GM18858 (cell line): ENCODE measurements at regions not wholly inside any gene's neighbourhood (a gene's known extent, or its start where the extent isn't known, plus 50 kb on each side); places are given as distances from the start of the nearest gene placed in this dataset.

Experiments
- ATAC-seq: cut with Tn5 transposase; IDR thresholded peaks from one replicate; pipeline ENCODE4 v1.9.1; 2021; ENCODE audit not compliant: unreplicated experiment

DNA sequence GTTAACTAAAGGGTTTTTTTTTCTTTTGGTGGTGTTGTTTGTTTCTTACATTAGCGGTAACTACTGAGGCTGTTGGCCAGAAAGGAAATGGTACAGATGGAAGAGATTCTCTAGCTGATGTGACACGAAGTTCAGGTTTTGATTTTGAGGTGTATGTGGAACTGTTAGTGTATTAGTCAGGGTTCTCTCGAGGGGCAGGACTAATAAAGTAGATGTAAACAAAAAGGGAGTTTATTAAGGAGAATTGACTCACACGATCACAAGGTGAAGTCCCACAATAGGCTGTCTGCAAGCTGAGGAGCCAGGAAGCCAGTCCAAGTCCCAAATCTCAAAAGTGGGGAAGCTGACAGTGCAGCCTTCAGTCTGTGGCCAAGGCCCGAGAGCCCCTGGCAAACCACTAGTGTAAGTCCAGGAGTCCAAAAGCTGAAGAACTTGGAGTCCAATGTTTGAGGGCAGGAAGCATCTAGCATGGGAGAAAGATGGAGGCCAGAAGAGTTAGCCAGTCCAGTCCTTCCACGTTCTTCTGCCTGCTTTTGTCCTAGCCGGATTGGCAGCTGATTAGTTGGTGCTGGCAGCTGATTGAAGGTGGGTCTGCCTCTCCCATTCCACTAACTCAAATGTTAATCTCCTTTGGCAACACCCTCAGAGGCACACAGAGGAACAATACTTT, 577.6 kb downstream of the EFNB2 start:
- no peak for ATAC-seq

GRCh38 chr13:105956921-105957320, 578.5 kb downstream of the EFNB2 start:
- ATAC-seq, result no peak

DNA sequence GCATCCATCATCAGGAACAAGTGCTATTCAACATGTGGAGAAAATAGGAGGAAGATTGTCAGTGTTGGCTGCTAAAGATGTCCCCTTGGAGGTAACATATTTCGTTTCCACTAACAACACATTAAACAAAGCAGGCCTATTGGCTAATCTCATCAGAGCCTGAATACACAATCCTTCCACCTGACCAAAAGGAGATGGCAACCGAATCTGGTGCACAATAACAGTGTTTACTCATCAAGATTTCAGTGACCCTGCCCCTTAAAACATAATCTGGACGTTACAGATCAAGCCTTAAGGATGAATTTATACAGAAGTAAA, 582.5 kb downstream of the EFNB2 start:
- ATAC-seq, result no peak

DNA sequence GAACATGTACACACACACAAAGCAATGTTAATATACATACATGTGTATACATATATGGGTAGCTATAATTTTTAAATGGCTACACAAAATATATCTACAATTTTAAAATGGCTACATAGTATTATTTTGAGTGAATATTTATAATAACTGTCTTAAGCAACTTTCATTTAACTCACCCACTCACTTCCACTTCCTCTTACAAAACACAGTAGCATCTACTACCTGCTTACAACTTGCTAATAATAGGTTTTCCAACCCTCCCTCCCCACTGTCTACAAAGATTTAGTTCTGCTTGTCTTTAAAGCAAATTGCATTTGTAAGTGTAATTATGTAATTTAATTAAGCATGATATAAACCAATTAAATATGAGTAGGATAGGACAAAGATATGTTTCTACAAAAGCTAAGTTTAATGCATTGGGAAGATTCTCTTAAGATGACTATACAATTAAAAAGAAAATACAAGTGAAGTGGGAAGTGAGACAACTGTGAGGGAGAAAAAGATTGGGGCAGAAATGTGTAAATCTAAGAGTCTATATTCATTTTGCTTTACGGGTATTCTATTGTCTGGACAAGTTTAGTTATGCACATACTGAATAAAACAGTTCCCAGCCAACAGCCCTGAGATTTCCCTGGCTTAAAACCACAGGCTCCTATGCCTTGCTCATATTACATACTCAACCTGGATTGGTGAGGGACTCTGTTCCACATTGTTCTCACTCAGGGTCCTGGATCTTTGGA, 583.1 kb downstream of the EFNB2 start:
- ATAC-seq, result peak; percentile 95

- no peak for ATAC-seq
Measured at GRCh38 chr13:105948143-105948542, 587.3 kb downstream of the EFNB2 start.

- no peak for ATAC-seq
Measured at GRCh38 chr13:105940882-105941281, 594.6 kb downstream of the EFNB2 start.

DNA sequence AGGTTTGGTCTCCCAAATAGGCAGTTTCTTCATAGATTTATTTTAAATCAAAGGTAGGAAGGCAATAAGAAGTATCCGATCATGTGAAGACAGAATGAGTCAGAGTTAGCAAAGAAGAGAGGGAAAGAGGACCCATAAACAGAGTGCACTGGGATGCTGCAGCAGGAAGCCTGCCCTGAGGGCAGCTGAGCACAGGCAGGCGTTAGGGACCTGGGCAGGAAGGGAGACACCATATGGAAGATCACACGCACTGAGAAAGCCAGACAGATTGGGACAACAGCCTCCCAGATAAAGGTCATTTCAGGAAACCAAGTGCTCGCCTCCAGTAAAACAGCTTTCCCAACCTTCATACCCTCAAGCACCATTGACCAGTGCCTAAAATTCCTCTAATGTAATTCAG, 598.0 kb downstream of the EFNB2 start:
- no peak for ATAC-seq

- ATAC-seq, result no peak
Measured at GRCh38 chr13:105936816-105937215, 598.6 kb downstream of the EFNB2 start.

DNA sequence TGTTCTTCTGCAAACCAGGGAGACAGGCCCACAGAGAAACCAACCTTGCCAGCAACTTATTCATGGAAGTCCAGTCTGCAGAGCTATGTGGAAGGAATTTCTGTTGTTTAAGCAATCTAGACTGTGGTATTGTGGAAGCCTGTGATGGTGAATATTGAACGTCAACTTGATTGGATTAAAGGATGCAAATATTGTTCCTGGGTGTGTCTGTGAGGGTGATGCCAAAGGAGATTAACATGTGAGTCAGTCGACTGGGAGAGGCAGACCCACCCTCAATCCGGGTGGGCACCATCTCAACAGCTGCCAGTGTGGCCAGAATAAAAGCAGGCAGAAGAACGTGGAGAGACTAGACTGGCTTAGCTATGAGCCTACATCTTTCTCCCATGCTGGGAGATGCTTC, 606.0 kb downstream of the EFNB2 start:
- ATAC-seq, result no peak

GRCh38 chr13:105928901-105929300, 606.6 kb downstream of the EFNB2 start:
- no peak for ATAC-seq

DNA sequence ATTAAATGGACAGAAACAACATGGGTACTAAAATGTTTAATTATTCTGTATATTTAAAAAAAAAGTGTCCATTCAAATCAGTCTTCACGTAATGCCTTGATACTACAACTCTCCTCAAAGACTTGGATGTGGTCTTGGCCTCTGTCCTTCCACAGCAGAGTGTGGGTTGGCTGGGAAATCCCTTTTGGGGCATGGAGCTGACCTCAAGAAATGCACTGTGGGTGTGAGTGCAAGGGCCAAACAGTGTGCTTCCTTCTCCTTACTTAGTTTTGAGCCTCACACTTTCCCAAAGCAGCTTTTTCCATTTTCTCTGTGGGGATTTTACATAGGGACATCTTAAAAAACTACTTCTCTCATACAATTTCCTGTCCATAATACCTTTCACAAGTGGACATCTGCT, 607.4 kb downstream of the EFNB2 start:
- no peak for ATAC-seq

GRCh38 chr13:105925496-105925895, 610.0 kb downstream of the EFNB2 start:
- no peak for ATAC-seq

GRCh38 chr13:105921711-105922110, 613.8 kb downstream of the EFNB2 start:
- ATAC-seq, result no peak

GRCh38 chr13:105920370-105920769, 615.1 kb downstream of the EFNB2 start:
- ATAC-seq, result no peak

- ATAC-seq, result no peak
Measured at GRCh38 chr13:105918842-105919741, 616.4 kb downstream of the EFNB2 start.

DNA sequence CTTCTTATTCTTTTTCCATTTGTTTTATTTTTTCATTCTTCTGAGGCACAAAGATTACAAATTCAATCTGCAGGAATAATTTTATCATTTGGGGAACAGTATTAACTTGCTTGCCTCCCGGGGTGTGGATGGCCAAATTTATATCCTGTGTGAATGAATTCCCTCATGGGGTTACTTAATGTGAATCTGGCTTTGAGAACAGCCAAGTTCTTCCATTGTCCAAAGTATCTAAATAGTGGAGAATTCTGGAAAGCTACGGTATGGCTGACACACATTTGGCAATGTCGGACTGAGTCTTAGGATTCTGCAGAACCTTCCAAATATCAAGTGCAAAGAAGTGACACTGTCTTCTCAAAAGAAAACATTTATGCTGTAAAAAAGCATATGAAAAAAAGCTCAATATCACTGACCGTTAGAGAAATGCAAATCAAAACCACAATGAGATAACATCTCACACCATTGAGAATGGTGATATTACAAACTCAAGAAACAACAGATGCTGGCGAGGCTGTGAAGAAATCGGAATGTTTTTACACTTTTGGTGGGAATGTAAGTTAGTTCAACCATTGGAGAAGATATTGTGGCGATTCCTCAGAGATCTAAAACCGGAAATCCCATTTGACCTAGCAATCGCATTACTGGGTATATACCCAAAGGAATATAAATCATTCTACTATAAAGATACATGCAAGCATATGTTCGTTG, 620.2 kb downstream of the EFNB2 start:
- no peak for ATAC-seq

DNA sequence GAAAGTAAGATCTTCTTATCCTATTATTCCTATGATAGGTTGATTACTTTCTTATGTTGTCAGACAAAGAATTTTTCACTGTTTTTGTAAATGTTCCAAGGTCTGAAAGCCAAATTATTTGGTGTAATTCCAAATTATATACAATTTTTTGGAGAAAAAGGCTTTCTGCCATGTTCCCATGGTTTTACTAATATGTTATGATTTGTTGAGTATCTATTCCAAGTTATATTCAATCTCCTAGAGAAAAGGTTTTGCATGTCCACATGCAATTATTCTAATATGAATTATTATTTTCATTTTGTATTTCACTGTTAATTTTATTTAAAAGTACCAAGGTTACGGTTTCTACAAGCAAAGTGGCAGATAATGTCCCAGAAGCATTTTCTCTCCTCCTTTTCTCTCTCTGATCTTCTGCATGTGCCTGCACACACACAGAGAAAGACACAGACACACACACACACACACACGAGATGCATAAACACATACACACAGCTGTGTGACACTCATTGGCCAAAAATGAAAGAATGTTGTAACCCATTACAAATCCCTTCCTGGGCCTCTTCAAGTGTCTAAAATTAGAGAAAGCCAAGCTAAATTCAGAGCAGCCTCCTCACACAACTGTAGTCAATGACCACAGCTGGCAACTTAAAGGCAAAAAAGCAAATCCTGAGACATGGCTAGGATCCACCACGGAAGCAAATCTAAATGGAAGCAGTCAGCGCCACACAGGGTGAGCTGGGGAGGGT, 621.0 kb downstream of the EFNB2 start:
- ATAC-seq, result no peak

DNA sequence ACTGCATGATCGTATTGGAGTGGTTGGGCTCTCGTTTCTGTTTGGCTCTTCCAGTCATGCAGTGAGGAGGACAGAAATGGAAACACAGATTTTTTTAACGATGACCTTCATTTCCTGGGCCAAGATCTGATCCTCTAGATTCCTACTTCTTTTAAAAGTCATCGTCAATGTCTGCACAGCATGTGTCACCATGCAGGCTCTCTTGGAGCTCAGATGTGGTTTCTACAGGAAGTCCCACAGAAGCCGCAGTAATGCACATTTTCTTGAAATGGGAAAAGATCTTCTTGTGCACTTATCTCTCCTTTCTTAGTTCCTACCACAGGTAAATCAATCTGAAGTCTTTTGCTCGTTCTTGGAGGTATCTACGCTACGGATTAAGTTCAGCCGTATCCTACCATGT, 626.9 kb downstream of the EFNB2 start:
- ATAC-seq, result no peak

- no peak for ATAC-seq
Measured at GRCh38 chr13:105907319-105908019, 628.0 kb downstream of the EFNB2 start.

- no peak for ATAC-seq
Measured at GRCh38 chr13:105906746-105907145, 628.7 kb downstream of the EFNB2 start.
